HG02763 (cell line): ENCODE measurements at regions not wholly inside any gene's neighbourhood (a gene's known extent, or its start where the extent isn't known, plus 50 kb on each side); places are given as distances from the start of the nearest gene placed in this dataset.
"Not testable (repeated sequence)": the region's sequence is repeated elsewhere in the genome, so short reads cannot be mapped to it uniquely, and the experiment has no call there.

Experiments
- ATAC-seq: cut with Tn5 transposase; IDR thresholded peaks from one replicate; pipeline ENCODE4 v1.9.1; 2021; ENCODE audit warnings: mild to moderate bottlenecking, moderate library complexity; ENCODE audit not compliant: unreplicated experiment

- not testable (repeated sequence) for ATAC-seq
Measured at GRCh38 chr20:18876394-18876793, 62.8 kb downstream of the SCP2D1 start.

DNA sequence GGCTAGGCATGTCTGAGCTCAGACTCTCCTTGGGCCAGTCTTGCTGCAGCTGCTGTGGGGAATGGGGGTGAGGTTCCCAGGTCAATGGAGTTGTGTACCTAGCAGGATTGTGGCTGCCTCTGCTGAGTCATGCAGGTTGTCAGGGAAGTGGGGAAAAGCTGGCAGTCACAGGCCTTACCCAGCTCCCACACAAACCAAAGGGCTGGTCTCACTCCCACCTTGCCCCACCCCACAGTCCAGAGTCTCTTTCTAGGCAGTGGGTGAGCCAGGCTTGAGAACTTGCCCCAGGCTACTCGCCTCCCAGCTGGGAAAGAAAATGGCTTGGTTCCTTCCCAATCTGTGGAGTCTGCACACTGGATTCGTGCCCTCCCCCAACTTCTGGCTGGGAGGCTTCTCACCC lies 65.7 kb downstream of the SCP2D1 start:
- no peak for ATAC-seq

- ATAC-seq = no peak
Measured at GRCh38 chr20:18886756-18887155, 73.2 kb downstream of the SCP2D1 start.

DNA sequence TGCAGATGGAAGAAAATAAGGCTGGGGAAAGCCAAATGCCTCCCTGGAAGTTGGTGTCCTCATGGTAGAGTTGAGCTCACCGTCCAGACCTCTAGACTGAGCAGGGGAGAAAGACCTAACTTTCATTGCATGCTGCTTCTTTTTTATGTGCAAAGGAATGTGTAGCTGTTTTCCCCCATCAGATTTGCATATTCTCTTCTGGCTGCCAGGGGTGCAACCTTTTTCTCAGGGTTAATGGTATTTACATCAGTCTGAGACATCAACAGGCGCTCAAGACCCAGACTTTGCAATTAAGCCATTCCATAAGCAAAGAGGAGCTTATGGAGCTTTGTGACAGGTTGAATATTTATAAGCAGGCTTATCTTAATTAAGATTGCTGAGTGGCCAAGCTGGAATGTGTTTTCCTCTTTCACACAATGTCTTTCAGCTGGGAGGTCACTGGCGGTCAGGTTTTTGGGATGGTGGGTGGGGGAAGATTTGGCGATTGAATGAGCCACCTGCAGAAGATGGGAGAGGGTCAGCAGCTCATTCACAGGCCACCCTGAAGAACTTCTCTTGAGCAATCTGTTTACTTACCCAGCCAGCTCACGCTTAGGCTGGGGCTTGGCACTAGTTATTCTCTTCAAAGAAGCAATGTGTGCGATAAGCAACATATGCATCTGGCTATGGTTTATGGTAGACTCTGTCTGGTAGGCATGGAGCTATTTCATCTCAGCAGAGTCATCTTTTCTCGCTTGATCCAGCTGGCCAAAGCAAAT lies 88.6 kb downstream of the SCP2D1 start:
- ATAC-seq = no peak

DNA sequence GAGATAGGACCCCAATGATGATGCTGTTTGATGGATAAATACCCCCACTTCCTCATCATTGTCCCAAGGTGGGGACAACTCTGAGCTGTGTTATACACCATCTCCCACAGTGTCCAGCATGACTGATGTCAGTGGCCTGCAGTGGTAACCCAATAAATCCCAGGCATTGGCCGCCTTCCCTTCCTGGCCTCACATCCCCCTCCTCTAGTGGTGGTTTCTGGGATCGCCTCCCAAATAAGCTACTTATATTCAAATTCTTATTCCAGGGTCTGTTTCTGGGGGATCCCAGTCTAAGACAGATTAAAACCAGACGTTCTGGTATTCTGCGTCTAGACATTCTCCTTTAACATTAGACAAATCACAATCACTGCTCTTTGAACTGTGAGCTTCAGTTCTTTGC lies 90.6 kb downstream of the SCP2D1 start:
- no peak for ATAC-seq

DNA sequence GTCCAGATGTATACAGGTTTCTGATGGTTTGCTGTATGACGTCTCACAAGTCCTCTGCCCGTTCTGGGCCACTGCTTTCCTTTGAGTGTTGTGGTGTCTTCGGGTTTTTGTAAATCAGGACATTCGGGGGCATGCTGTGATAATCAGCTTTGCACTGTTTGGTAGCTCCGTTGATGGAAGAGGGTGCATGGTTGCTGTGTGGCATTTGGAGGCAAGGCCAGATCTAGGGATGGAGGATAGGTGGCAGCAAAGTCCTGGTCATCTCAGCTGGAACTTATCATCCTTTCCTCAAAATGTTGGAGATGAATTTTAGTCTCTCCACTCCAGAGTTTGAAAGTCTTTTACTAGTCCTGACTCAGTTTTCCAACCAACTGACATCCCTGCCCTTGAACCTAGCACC lies 91.0 kb downstream of the SCP2D1 start:
- no peak for ATAC-seq

DNA sequence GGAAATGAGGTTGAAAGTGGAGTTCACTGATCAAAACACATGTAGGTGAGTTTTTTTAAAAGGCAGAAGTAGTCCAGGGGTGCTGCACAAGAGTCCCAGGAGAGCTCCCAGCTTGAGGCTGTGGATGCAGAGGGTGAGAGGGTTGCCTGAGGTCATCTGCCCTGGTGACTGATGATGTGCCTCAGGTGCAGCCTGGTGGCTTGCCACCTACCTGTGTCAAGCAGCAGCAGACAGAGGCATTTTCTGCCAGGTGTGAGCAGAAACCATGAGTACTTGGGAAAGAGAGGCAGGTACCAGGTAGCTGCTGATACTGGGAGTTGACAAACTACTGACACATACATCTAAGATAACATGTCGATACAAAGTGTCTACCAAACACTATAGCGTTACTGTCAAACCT lies 92.5 kb downstream of the SCP2D1 start:
- no peak for ATAC-seq

GRCh38 chr20:18907353-18907752 lies 93.8 kb downstream of the SCP2D1 start:
- ATAC-seq = no peak

GRCh38 chr20:18908109-18908508 lies 94.5 kb downstream of the SCP2D1 start:
- ATAC-seq = no peak

GRCh38 chr20:18909254-18909653 lies 95.7 kb downstream of the SCP2D1 start:
- no peak for ATAC-seq

- no peak for ATAC-seq
Measured at GRCh38 chr20:18913701-18914100, 100.1 kb downstream of the SCP2D1 start.

DNA sequence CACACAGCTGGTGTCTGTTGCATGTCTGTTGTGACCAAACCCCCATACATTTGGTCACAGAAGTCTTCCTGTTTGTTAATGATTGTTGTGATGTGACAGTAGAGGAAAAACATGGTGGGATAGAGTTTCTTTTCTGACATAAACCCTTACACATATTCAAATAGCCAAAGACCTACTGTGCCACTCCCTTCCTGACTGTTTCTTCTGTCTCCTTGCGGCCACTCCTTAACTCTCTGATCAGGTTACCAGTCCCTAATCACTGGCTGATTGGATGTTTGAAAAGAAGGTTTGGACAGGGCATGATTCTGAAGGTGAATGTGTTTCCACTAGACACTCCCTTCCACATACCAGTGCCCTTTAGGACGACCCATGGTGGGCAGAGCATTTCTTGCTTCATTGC lies 101.2 kb downstream of the SCP2D1 start:
- no peak for ATAC-seq

DNA sequence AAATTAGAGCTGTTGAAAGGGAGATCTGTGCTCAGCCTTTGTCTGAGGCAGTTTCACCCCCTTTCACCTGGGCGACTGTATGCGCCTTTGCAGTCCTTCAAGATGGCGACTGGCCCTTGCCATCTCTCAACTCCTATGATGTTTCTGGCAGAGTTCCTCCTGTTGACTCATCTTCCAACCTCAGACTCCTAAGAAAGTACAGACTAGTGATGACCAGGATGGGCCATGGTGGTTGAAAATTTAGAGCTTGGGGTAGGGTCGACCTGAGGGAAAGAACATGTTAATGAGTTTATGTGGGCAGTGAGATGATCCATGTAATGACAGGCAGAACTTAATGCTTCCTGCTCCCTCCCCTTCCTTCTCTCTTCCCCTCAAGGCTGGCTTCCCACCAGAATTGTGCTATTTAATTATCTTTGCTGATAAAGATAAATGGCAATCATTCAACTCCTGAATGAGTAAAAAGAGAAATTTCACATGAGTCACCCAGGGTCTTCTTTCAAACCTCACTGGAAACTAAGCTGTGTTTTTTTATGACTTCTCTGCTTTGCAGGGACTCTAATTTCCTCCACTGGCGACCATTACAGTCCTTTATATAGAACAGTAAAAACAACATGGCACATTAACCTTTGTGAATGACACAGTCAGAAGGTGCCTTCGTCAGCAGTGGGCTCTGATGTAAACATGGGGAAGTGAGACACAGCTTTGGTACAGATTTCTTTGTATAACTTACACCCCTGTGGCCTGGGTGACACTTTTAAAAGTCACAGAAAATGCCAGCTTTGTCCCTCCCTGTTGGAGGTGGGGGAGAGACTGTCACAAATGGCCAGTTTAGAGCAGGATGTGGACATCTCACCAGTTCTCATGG lies 103.5 kb downstream of the SCP2D1 start:
- ATAC-seq = no peak

GRCh38 chr20:18919996-18920395 lies 106.4 kb downstream of the SCP2D1 start:
- no peak for ATAC-seq

- no peak for ATAC-seq
Measured at GRCh38 chr20:18921291-18921690, 107.7 kb downstream of the SCP2D1 start.

DNA sequence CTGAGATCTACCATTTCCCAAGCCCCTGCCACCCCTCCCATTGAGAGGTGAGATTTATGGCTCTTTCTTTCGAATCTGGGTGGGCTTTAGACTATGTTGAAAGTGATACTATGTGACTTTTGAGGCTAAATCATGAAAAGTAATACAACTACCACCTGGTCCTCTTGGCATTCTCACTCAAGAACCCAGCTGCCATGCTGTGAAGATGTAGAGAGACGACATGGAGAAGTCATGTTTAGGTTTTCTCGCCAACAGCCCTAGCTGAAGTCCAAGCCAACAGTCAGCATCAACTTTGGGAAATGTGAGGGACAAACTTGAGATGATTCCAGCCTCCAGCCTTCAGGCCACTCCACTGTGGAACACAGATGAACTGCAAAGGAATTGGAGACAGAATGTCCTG lies 108.7 kb downstream of the SCP2D1 start:
- ATAC-seq = no peak

DNA sequence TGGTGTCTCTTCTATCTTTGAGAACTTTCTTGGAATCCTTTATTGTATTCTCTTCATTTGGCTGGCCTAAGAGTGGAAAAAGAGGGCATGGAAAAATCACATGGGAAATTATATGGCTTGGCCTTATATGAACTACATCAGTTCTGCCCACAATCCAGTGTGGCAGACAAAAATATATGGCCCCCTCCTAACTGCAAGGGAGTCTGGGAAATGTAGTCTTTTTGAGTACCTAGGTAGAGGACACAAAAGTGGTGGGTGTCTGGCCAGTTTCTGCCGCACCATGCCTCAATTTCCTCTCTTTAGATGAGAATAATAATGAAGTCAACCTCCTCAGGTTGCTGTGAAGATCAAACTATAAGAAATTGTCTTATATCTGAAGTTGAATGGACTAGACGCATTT lies 109.3 kb downstream of the SCP2D1 start:
- ATAC-seq = no peak

DNA sequence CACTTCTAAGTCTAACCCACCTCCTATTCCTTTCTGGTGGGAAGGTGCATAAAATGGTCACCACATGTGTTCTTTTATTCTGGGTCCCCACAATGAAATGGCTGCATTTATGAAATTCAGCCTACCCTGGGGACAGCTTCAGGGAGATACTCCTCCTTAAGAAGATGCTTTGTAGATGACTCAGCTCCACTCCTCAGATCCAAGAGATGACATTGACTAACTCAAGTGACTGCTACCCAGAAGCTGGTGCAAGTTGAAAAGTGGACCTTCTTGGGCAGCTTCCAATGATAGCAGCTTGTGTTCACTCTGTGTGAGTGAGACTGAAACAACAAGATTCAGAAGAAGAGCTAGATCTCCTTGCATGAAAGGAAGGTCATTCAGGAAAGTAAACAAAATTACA lies 113.4 kb downstream of the SCP2D1 start:
- no peak for ATAC-seq

DNA sequence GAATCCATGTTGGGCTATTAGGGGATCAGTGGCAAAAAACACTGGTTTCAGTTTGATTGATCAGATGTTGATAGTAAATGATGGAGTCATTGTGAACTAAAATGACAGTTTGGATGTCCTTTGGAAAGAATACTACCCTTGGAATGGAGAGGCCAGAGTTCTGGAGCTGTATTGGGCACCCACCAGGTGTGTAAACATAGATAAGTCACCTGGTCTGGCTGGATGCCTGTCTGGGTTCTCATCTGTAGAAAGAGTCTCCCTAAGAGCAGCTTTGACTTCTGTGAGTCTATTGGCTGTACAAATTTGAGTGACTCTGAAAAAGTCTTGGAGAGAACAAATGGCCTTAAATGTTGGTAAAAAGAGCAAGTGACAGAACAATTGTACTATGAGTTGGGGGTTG lies 115.0 kb downstream of the SCP2D1 start:
- ATAC-seq = no peak

- no peak for ATAC-seq
Measured at GRCh38 chr20:18929800-18930199, 116.2 kb downstream of the SCP2D1 start.

GRCh38 chr20:18943542-18943941 lies 130.0 kb downstream of the SCP2D1 start:
- ATAC-seq = no peak

DNA sequence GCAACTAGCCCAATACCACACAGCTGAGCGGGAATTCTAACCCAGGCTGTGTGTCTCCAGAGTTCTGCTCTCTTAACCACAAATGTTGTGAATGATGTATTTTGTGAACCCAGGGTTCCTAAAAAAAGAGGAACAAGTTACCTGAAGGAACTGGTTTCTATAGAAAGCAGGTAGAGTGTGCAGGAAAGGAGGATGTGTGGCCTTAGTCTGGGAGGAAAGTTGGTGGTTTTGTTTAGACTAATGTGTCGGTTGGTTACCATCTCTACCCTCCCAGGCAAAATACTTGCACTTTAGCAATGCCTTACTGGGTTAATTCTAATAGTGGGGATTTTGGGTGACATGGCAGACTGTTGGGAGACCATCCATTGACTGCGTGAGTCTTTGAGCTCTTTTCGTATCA lies 143.3 kb downstream of the SCP2D1 start:
- no peak for ATAC-seq
